Gastrocnemius medialis (tissue), 4 donors: ENCODE measurements at regions not wholly inside any gene's neighbourhood (a gene's known extent, or its start where the extent isn't known, plus 50 kb on each side); places are given as distances from the start of the nearest gene placed in this dataset.

Source experiments
- POLR2A ChIP-seq, 2 donors: fragments of 450-650 bp; IDR thresholded peaks; one replicate each; pipeline ENCODE4 v1.6.1; 2017; ENCODE audit warnings: antibody characterized with exemption in 2 of 2, mild to moderate bottlenecking in 2 of 2, moderate library complexity in 2 of 2
- TF ChIP-seq, protein P1 (sequence below), 5 experiments: fragments of 450-650 bp in 3 of 5; fragments of 200-600 bp in 2 of 5; sonication (generic) in 2 of 5; IDR thresholded peaks in 4 of 5; conservative IDR thresholded peaks in 1 of 5; 1 replicate in 4 of 5; 2 replicates in 1 of 5; pipeline ENCODE4 v1.5.1; 2016 to 2019; ENCODE audit warnings: antibody characterized with exemption in 5 of 5, mild to moderate bottlenecking in 3 of 5, moderate library complexity in 3 of 5

DNA sequence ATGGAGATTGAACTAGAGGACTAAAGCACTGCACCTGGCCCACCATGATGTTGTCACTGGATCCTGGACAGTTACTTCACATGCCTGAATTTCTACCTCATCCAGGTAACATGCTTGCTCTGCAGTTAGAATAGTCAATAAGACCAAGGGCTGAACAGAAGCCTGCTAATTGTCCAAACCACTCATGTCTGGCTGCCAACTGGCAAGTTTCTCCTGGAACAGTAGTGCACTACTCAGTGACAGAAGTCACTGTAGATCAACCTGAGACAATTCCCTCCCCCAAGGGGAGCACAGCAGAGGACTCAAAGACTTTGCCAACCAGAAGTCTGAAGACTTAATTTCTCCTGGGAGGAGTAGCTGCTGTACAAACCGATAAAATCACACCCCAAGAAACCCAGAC is 454.6 kb upstream of the MARCKS start:
- TF ChIP-seq, protein P1, sequence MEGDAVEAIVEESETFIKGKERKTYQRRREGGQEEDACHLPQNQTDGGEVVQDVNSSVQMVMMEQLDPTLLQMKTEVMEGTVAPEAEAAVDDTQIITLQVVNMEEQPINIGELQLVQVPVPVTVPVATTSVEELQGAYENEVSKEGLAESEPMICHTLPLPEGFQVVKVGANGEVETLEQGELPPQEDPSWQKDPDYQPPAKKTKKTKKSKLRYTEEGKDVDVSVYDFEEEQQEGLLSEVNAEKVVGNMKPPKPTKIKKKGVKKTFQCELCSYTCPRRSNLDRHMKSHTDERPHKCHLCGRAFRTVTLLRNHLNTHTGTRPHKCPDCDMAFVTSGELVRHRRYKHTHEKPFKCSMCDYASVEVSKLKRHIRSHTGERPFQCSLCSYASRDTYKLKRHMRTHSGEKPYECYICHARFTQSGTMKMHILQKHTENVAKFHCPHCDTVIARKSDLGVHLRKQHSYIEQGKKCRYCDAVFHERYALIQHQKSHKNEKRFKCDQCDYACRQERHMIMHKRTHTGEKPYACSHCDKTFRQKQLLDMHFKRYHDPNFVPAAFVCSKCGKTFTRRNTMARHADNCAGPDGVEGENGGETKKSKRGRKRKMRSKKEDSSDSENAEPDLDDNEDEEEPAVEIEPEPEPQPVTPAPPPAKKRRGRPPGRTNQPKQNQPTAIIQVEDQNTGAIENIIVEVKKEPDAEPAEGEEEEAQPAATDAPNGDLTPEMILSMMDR (IDR thresholded peaks at IDR 0.05 in 4 of 5, conservative IDR thresholded peaks at IDR 0.05 in 1 of 5), result no peak
- TF ChIP-seq POLR2A (IDR thresholded peaks at IDR 0.05), result no peak
